ENCODE measurements at regions not wholly inside any gene's neighbourhood (a gene's known extent, or its start where the extent isn't known, plus 50 kb on each side); places are given as distances from the start of the nearest gene placed in this dataset.

DNA sequence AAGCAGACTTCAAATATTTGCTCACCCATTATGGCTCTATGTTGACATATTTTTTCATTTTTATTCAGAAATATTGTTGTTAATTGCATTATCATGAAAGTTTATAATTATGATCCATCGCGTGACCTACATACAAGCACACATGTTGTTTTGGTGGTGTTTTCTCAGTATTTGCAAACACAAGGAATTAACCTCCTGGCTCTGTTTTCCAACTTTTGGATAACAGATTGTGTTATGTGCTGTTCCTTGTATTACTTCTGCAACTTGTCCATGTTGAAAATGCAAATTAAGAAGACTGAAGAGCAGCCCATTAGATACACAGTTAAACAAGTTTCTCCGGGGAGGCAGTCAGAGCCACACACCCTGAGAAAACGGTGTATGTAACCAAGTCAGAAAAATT, 201.2 kb downstream of the SEC23A start:
- no peak for DNase-seq (ENCODE audit: low spot score)

DNA sequence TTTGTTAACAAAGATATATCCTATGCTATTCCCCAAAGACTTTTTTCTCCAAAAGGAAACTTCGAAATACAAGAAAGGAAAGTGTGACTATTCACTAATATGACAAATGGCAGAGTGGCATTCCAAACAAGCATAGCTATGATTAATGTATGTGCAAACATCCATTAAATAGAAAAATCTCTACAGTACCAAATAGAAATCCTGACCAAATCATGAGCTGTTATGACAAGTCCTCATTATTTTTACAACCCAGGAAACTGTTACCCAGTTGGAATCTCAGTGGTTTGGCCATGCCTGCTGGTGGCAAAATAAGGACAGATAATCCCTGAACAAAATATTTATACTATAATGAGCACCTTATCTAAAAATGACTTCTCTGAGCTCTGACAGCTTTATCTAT, 202.1 kb downstream of the SEC23A start:
- no peak for DNase-seq (ENCODE audit: low spot score)

DNA sequence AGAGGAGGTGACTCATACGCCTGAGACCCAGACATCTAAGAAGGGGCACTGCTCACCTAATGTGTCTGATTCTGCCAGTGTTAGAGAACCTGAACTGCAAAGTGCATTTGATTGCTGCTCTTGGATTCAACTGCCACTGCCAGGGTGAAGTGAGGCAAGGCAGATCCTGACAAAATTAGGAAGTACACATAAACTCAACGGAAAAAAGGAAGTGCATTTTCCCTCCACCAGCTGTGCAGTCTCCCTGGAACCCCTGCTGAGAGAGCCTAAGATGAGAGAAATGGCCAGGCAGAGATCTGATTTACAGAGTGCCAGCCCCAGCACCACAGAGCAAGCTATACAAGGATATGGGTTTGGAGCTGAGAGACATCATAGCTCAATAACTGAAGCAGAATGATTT, 215.3 kb downstream of the SEC23A start:
- DNase-seq (ENCODE audit: low spot score) = no peak

DNA sequence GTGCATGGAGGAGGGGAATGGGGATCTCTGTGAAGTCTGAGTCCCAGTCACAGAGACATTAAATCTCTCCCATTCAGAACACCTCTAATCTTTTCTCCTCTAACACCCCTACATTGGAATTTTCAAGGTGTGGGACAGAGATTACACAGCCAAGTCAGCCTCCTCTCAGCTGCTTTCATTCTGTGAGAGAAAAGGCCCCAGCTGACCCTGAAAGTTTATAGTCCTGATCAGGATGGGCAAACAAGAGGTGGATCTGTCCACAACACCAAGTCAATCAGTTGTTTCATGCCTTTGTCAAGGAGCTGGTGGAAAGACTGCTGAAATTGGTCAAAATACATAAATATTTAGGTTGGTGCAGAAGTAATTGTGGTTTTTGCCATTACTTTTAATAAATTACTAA, 218.9 kb downstream of the SEC23A start:
- DNase-seq (ENCODE audit: low spot score) = no peak

DNA sequence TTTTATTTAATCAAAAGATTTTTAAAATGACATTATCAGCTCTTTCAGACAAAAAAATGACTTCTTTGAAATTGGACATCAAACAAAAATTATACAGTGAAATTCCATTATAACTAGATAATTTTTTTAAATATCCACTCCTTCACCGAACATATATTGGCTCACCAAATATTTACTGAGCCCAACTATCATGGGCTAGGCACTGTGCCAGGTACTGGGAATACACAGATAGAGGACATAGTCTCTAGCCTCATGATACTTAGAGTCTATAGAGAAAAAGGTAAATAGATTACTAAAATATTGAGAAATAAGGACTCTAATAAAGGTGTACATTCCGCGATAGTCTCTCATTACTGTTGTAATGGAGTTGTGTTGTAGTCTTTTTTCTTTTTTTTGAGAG, 219.9 kb downstream of the SEC23A start:
- DNase-seq (ENCODE audit: low spot score) = no peak

DNA sequence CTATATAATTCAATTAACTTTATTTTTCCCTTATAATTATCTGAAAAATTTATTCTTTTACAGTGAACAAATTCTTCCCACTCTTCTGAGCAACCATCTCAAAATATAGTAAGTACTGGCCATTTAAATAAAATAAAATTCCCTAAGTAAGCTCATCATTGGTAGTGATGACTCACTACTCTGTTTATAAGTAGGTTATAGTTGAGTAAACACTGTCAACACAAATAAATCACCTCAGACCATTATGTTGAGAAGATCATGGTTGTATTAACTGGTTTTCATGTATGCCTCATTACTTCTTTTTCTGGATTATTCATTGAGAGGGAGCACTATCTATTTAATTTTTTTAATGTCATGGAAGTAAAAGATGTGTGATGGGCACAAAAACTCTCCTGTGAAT, 220.5 kb downstream of the SEC23A start:
- no peak for DNase-seq (ENCODE audit: low spot score)

DNA sequence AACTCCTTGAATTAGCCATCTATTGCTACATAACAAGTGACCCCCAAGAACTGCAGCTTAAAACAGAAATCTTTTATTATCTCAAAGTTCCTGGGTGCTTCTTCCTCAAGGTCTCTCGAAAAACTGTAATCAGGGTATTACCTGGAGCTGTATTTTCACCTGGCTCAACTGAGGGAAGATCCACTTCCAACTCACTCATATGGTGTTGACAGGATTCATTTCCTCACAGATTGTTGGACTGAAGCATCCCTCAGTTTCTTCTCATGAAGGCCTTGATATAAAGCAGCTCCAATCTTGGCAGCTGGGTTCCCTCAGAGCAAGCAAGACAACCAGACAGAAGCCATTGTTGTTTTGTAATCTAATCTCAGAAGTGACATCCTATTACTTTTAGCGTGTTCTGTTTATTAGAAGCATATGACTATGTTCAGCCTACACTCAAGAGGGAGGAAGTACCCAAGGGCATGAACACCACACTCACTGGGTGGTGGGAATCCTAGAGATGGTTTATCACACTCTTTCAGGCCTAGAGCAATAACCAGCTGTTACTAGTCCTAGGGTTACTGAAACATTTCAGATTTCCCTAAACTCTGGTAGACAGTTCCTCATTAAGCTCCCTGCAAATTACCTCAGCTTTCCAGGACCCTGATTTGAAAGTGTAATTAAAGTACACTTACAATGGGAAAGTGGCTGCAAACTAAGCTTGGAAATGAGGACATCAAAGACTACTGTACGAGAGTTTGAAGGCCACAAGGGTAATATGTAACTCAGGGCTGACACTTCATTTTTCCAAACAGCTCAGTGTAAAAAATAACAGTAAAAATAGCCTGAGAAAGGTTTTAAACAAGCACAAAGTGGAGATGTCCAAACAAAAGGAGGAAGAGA, 222.2 kb downstream of the SEC23A start:
- DNase-seq (ENCODE audit: low spot score) = no peak

DNA sequence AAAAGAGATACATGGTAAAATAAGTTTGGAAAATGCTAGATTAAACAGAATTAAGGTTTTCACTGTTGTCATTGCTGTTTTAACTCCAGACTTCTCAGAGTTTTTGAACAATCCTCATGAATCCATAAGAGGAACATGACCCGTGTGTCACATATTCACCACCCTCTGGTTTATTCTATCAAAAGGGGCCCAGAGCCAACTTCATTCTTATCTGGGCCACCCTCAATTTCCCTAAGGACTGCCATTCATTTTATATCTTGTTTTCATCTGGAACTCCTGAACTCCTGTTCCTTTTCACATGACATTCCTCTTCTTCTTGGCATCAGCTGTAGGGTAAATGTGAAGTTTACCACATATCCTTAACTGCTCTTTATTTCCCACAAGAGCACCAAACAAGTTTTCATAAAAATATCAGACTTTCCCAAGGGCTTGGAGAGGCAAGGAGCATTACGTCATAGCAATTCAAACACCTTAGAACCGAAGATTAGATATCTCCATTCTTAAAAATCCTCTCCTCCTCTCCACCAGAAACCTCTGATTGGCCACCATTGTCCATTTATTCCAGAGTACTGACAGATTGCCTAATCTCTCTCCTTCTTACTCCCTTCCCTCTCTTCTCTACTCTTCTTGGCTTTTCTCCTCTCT, 225.2 kb downstream of the SEC23A start:
- DNase-seq (ENCODE audit: low spot score) = no peak

DNA sequence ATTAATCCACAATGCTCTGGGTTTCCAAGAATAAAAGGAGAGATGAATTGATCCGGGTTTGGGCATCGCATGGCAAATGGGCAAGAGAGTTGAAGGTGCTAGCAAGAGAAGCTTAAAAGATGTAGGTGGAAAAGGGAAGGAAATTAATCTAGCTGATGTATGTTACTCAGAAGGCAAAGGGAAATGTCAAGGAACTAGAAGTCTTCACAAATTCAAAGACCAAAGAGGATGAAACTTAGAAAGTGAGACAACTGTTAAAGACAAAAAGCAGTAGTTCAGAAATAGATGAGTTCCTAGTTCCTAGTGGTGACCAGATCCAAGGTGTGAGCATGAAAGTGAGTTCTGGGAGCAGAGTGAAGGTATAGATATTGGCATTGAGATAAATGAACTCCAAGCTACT, 228.3 kb downstream of the SEC23A start:
- DNase-seq (ENCODE audit: low spot score) = no peak

DNA sequence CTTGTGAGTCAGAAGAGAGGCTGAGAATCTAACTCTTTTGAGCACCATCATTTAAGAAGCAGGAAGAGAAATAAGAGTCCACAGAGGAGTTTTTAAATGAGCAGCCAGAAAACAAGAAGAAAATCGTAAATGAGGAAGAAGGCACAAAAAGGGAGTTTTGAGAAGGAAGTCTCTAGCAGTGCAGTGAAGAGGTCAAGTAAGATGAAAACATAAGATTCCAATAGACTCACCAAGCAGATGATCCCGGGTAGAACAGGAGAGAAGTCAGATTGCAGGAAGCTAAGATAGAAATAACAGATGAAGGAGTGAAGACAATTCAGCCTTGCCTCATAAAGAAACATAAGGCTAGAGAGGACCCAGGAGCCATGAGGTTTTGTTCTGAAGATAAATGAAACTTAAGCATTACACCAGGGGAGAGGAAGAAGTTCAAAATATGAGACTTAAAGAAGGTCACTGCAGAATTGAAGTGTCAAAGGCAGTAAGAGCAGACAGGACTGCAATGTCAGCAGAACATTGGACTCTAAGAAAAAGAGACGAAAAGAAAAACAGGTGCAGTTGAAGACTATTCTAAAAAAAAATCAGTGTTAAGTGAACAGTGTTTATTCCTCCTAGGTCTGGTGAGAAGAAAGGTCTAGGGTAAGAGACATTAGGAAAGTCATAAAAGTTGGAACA, 229.0 kb downstream of the SEC23A start:
- no peak for DNase-seq (ENCODE audit: low spot score)

DNA sequence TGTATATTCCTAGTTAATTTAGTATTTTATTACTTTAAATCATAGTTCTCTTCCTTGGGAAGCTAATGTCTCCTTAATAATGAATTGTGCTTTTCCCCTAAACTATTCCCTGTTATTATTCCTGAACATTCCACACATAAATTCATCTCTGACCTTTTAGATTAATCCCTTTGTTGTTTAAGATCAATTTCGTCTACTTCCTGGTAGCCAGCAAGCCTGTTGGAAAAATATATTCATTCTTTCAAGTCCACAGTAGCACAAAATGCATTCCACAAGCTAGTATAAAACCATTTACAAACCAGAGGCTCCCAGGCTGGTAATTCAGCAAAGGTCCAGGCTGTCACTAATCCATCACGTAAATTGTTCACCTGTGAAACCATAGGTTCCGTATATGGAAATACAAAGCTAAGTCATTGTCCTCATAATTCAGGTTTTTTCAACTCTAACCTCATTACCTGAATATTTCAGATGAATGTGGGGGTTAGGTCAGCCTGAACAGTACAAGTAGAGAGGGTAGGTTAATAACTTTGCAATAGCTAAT, 232.7 kb downstream of the SEC23A start:
- DNase-seq (ENCODE audit: low spot score) = no peak

DNA sequence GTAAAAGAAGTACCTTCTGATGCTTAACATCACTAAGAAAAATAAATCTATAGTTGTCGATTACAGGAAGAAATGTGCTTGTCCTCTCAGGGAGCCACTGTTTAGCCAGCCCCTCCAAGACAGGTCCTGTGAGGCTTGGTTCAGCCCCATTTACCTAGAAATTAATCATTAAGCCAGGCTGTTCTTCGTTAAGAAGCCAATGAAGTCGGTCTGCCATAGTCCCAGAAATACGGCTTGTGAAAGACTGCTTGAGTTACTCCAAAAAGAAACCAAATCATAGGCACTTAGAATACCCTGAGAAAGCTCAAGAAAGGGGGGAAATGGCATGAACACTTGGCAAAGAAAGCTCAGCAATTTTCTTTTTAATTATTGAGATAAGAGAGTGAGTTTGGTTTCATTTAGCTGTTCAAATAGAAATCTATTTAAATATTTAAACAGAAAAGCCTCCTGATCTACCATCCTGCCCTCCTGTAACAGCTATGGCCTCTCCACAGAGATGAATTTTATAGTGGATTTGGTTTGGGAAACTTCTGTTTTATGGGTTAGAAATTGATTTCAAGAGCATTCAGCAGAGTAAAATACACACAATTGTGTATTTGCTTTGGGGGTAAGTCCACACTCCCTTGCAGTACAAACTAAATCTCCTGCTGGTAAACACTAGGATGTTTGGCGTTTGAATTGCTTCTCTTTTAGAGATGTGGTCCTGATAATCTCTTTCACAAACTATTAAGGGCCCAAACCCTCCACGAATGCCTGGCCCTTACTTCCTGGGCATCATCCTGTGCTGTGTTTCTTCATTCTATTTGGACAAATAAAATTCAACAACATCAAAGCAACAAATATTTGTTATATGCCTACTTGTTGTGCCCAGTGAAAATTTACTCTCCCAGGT, 234.4 kb downstream of the SEC23A start:
- DNase-seq (ENCODE audit: low spot score) = no peak

DNA sequence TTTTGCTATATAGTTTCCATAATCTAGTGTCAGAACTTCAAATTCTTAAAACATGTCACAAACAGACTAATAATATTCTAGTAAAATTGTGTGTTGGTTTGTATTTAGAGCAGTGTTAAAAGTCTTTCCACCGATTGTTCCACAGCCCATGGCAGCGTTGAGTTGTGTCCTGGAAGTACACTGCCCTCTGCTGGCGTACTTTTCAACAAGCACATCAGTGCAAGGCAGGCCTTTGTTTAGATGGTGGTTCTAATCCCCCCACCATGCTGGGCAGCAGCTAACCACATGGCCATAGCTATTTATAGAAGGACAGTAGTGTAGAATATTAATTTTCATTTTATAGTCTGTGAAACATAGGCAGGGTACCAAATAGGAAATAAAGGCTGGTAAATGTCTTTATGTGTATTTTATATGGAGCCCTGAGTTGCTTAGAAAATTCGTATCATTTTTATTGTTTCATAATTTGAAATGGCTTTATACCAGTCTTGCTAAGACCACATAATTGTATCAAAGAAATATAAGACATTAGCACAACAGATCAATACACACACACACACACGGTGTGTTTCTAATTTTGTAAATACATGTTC, 235.4 kb downstream of the SEC23A start:
- DNase-seq (ENCODE audit: low spot score) = peak; percentile 42

DNA sequence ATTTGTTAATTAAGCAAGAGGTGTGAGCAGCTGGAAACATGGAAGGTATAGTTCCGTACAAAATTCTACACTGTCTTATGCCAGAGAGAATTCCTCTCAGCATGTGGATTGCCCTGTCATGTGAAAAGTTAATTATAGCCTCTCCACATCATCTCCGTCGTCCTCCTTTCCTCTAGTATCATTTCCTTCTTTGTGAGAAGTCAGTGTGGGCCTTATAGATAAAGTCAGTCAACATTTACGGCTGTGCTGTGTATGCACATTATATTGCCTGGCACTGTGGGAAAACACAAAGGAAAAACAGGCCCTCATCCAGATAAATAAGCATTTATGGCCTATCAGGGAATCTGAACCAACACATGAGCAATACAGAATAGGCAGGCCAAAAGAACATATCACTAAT, 236.6 kb downstream of the SEC23A start:
- DNase-seq (ENCODE audit: low spot score) = no peak

DNA sequence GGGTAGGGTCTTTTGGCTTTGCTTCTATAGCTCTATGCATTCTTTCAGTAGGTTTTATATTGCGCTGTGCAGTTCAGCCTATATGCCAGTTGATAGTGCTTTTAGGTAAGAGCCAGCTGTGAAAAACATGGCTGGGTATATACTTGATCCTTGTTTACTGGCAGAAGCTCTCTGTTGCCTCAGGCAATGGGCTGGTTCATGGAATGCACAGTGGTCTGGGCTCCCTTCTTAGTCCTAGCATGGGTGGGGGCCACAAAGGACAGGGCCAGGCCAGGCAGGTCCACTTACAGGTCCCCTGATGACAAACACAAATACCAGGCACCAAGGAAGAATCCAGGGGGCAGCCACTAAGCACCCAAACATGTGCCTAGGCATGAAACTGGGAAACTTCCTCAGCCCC, 240.7 kb downstream of the SEC23A start:
- DNase-seq (ENCODE audit: low spot score) = no peak

DNA sequence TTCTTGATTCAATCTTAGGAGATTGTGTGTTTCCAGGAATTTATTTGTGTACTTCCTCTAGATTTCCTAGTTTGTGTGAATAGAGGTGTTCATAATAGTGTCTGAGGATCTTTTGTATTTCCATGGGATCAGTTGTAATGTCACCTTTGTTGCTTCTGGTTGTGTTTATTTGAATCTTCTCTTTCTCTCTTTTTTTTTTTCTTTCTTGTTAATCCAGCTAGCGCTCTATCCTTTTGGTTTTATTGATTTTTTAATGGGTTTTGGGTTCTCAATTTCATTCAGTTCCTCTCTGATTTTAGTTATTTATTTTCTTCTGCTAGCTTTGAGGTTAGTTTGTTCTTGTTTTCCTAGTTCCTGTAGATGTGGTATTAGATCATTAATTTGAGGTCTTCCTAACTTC, 242.5 kb downstream of the SEC23A start:
- DNase-seq (ENCODE audit: low spot score) = no peak

DNA sequence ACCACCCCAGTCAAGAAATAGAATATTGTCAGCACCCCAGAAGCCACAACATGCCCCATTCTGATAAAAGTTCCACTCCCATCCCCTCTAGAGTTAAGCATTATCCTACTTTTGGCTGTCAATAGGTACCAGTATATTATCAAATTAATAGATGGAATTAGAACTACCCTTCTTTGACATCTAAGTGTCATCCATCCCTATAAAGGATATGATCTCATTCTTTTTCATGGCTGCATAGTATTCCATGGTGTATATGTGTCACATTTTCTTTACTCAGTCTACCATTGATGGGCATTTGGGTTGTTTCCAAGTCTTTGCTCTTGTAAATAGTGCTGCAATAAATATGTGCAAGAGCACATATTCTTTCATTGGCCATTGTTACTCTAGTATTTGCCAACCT, 246.2 kb downstream of the SEC23A start:
- no peak for DNase-seq (ENCODE audit: low spot score)

DNA sequence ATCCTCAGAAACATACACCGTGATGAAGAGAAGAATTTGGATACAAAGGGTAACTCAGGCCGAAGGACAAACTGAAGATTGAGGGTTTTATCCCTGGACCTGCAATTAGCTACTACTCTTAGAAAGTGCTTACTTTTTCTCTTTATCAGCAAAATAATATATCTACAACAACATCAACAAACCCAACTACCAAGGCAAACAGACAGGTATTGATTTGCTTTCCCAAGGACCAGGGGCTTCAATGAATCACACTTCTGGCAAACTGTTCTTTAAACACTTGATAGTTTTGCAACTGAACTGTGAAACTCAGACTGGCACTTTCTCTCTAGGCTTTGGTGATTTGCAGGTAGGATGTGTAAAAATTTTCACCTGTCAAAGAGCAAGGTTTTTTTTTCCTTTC, 247.5 kb downstream of the SEC23A start:
- no peak for DNase-seq (ENCODE audit: low spot score)

DNA sequence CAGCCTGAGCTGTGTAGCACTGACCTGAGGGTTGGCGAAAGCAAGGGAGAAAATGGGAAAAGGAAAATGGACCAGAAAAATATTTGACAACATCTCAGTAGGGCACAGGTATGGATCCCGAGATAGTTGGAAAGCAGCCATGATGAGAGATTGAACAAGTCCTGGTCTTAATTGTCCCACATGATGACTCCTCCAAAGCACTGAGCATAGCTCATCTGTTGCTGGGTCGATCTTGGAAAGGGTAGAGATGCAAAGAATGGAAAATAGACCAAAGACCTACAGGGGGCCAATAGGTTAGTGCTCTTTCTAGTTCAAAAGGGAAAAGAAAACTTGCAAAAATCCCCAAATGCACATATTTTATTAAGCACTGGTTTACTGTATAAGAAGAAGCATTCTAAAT, 251.9 kb downstream of the SEC23A start:
- DNase-seq (ENCODE audit: low spot score) = no peak

DNA sequence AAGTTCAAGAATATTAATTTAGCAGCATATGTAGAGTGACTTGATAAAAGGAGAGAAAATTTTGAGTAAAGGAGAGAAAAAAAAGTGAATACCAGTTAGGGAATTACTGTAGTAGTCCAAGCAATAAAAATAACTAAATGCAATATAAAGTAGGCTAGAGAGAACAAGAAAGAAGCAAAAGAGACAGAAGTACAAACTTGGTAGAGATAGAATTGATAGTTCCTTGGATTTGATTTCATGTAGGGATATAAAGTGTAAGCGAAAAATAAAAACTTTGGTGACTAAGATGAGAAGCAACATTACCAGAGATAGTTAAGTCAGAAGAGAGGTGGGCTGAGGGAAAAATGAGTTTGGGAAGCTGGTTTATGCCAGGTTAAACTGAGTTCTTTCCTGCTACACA, 252.4 kb downstream of the SEC23A start:
- no peak for DNase-seq (ENCODE audit: low spot score)

DNA sequence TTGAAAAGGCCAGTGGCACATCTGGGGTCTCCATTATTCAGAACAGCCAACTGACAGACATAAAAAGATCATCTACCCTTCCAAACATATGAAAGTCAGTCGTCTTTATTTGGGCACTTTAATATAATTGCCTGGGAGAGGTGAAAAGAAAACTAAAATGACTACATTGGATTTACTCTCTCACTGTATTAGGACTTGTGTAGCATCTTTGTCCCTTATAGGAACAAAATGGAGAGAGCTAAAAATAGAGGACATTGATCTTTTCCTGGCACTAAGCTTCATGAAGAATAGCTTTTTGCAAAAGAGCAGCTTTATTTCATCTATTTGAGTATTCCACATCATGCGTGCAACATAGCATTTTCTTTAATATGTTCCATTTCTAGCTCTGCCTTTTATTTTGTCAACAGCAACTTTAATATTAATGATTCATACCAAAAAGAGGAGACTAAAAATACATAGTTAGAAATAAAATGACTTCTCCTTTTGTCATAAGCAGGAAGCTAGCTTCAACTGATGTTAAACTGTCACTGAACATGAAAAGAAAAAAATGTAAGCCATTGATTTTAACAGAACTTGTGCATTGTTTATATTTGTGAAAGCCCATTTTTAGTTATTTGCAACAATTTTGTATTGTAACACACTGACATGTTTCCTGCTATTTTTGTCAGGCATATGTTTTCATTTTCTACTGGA, 254.6 kb downstream of the SEC23A start:
- DNase-seq (ENCODE audit: low spot score) = no peak
